Astrocyte (in vitro differentiated cells and primary cell): ENCODE measurements at regions not wholly inside any gene's neighbourhood (a gene's known extent, or its start where the extent isn't known, plus 50 kb on each side); places are given as distances from the start of the nearest gene placed in this dataset.

ENCODE experiments used
- DNase-seq: peaks from one replicate; pipeline ENCODE4 v3.0.0-alpha.2; 2010; ENCODE audit warnings: low read depth
- FAIRE-seq: peaks from 2 replicates; lab custom pipeline; 2011; peaks lifted over from hg19 to GRCh38; lab: Jason Lieb, UNC
- H2AFZ ChIP-seq: 2 replicates; pipeline ENCODE4 v1.6.0; 2012; ENCODE audit warnings: low read depth, low read length, inconsistent platforms
- H3K27ac ChIP-seq: 2 replicates; pipeline ENCODE4 v1.5.1; 2011; ENCODE audit warnings: low read depth, low read length, inconsistent platforms
- H3K27me3 ChIP-seq: 2 replicates; pipeline ENCODE4 v1.6.0; 2011; ENCODE audit warnings: low read length, inconsistent platforms; ENCODE audit not compliant: insufficient read depth
- H3K36me3 ChIP-seq: 2 replicates; pipeline ENCODE4 v1.5.1; 2011; ENCODE audit warnings: low read length, inconsistent platforms; ENCODE audit not compliant: insufficient read depth
- H3K4me1 ChIP-seq: 2 replicates; pipeline ENCODE4 v1.5.1; 2011; ENCODE audit warnings: low read length, inconsistent platforms; ENCODE audit not compliant: insufficient read depth
- H3K4me2 ChIP-seq: 2 replicates; pipeline ENCODE4 v1.6.0; 2012; ENCODE audit warnings: low read length, inconsistent platforms
- H3K4me3 ChIP-seq: 2 replicates; pipeline ENCODE4 v1.5.1; 2011; ENCODE audit warnings: low read depth, mild to moderate bottlenecking, low read length, inconsistent platforms; ENCODE audit not compliant: insufficient read depth
- H3K79me2 ChIP-seq: 2 replicates; pipeline ENCODE4 v1.6.0; 2012; ENCODE audit warnings: mild to moderate bottlenecking, low read length, inconsistent platforms; ENCODE audit not compliant: insufficient read depth
- H3K9ac ChIP-seq: 2 replicates; pipeline ENCODE4 v1.6.0; 2012; ENCODE audit warnings: mild to moderate bottlenecking, low read length, inconsistent platforms
- H3K9me3 ChIP-seq: 2 replicates; pipeline ENCODE4 v1.5.1; 2012; ENCODE audit warnings: low read depth, mild to moderate bottlenecking, low read length, inconsistent platforms; ENCODE audit not compliant: insufficient read depth
- H4K20me1 ChIP-seq: 2 replicates; pipeline ENCODE4 v1.6.0; 2012; ENCODE audit warnings: low read length, inconsistent platforms; ENCODE audit not compliant: insufficient read depth
- H3K27ac Mint-ChIP-seq: one replicate; pipeline ENCODE4 v1.8.0; 2021; ENCODE audit warnings: mild to moderate bottlenecking, mixed read lengths; ENCODE audit not compliant: unreplicated experiment
- H3K27me3 Mint-ChIP-seq: one replicate; pipeline ENCODE4 v1.8.0; 2021; ENCODE audit warnings: low read depth, mixed read lengths; ENCODE audit not compliant: unreplicated experiment
- H3K36me3 Mint-ChIP-seq: one replicate; pipeline ENCODE4 v1.8.0; 2021; ENCODE audit warnings: low read depth, mixed read lengths; ENCODE audit not compliant: unreplicated experiment
- H3K4me1 Mint-ChIP-seq: one replicate; pipeline ENCODE4 v1.8.0; 2021; ENCODE audit warnings: low read depth, mixed read lengths; ENCODE audit not compliant: unreplicated experiment
- H3K4me3 Mint-ChIP-seq: one replicate; pipeline ENCODE4 v1.8.0; 2021; ENCODE audit warnings: mild to moderate bottlenecking, moderate library complexity, mixed read lengths; ENCODE audit not compliant: unreplicated experiment
- H3K9me3 Mint-ChIP-seq: one replicate; pipeline ENCODE4 v1.8.0; 2021; ENCODE audit warnings: mild to moderate bottlenecking, mixed read lengths; ENCODE audit not compliant: unreplicated experiment
- EZH2 ChIP-seq: IDR thresholded peaks from 2 replicates; pipeline ENCODE4 v1.6.1; 2012; ENCODE audit warnings: mild to moderate bottlenecking, low read length, inconsistent platforms; ENCODE audit not compliant: insufficient read depth
- TF ChIP-seq, protein P1 (sequence below): IDR thresholded peaks from 2 replicates; pipeline ENCODE4 v1.5.1; 2011; ENCODE audit warnings: low read depth, mild to moderate bottlenecking, inconsistent platforms, low read length, moderate library complexity; ENCODE audit not compliant: insufficient read depth

- Histone ChIP-seq H3K4me3 (no peak overlapping the region), H3K9me3 (no peaks in the 10 kb centered on the region), H3K79me2 (no peaks in the 10 kb centered on the region), H3K4me2 (no peak overlapping the region), H2AFZ (no peak overlapping the region), H4K20me1 (no peaks in the 10 kb centered on the region), H3K27me3 (no peaks in the 10 kb centered on the region), H3K4me1 (no peaks in the 10 kb centered on the region), H3K27ac (no peak overlapping the region), H3K9ac (no peak overlapping the region), H3K36me3 (no peaks in the 10 kb centered on the region)
- no peak for DNase-seq
- H3K27ac Mint-ChIP-seq, result no peak overlapping the region
- no peak for FAIRE-seq
- H3K4me3 Mint-ChIP-seq, result no peak overlapping the region
- TF ChIP-seq, protein P1, sequence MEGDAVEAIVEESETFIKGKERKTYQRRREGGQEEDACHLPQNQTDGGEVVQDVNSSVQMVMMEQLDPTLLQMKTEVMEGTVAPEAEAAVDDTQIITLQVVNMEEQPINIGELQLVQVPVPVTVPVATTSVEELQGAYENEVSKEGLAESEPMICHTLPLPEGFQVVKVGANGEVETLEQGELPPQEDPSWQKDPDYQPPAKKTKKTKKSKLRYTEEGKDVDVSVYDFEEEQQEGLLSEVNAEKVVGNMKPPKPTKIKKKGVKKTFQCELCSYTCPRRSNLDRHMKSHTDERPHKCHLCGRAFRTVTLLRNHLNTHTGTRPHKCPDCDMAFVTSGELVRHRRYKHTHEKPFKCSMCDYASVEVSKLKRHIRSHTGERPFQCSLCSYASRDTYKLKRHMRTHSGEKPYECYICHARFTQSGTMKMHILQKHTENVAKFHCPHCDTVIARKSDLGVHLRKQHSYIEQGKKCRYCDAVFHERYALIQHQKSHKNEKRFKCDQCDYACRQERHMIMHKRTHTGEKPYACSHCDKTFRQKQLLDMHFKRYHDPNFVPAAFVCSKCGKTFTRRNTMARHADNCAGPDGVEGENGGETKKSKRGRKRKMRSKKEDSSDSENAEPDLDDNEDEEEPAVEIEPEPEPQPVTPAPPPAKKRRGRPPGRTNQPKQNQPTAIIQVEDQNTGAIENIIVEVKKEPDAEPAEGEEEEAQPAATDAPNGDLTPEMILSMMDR, result no peak
- TF ChIP-seq EZH2, result no peak
- no peaks in the 10 kb centered on the region for H3K27me3 Mint-ChIP-seq
- no peaks in the 10 kb centered on the region for H3K36me3 Mint-ChIP-seq
- no peaks in the 10 kb centered on the region for H3K9me3 Mint-ChIP-seq
- H3K4me1 Mint-ChIP-seq, result no peaks in the 10 kb centered on the region
Measured at GRCh38 chr1:80982831-80983230, 817.9 kb upstream of the ADGRL2 start.

DNA sequence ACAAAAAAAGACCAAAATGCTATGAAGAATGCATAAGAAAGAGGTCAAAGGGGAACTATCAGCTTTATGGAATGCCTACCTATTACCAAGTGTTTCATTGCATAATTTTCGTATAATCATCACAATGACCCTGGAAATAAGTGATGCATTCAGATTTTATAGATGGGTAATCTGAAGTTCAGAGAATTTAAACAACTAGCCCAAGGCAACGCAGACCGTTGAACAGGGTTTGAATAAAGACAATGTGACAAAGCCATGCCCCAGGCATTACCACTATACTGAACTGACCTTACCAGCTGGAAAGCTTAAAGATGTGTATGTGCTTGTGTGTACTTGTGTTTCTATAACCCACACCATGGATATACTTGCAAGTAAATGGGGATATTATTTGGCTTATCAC is 827.6 kb upstream of the ADGRL2 start:
- H3K4me3 ChIP-seq, result no peak overlapping the region
- no peaks in the 10 kb centered on the region for H3K36me3 ChIP-seq
- no peaks in the 10 kb centered on the region for H3K36me3 Mint-ChIP-seq
- H3K4me2 ChIP-seq, result no peak overlapping the region
- H3K27ac Mint-ChIP-seq, result no peak overlapping the region
- H3K4me1 ChIP-seq, result no peaks in the 10 kb centered on the region
- H3K4me1 Mint-ChIP-seq, result no peaks in the 10 kb centered on the region
- no peak overlapping the region for H2AFZ ChIP-seq
- no peak for DNase-seq
- no peaks in the 10 kb centered on the region for H3K9me3 ChIP-seq
- no peak overlapping the region for H3K4me3 Mint-ChIP-seq
- no peaks in the 10 kb centered on the region for H3K9me3 Mint-ChIP-seq
- no peaks in the 10 kb centered on the region for H3K27me3 ChIP-seq
- FAIRE-seq, result no peak
- H3K27me3 Mint-ChIP-seq, result no peaks in the 10 kb centered on the region
- H3K9ac ChIP-seq, result no peak overlapping the region
- H4K20me1 ChIP-seq, result no peaks in the 10 kb centered on the region
- H3K79me2 ChIP-seq, result no peaks in the 10 kb centered on the region
- TF ChIP-seq EZH2, result no peak
- TF ChIP-seq, protein P1, result no peak
- no peak overlapping the region for H3K27ac ChIP-seq

DNA sequence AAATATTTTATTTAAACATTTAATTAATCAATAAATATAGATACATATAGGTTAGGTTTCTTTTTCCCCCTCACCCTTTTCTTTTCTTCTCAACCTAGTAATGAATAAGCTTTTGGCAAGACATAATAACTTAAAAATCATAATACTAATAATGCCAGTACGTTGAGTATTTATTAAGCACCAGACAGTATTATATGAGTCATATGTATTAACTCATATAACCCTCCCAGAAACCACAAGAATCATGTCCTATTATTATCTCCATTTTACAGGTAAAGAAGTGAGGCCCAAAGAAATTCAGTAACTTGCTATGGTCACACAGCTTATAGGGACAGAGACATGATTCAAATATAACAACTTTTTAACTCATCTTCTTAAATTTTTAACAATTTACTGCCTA is 834.5 kb upstream of the ADGRL2 start:
- TF ChIP-seq EZH2, result no peak
- TF ChIP-seq, protein P1, result no peak
- H3K27ac Mint-ChIP-seq, result no peak overlapping the region

More for the DNA sequence above, 834.5 kb upstream of the ADGRL2 start:
- no peak overlapping the region for H3K4me3 Mint-ChIP-seq
- H3K27me3 Mint-ChIP-seq, result no peaks in the 10 kb centered on the region
- H3K27me3 ChIP-seq, result no peaks in the 10 kb centered on the region
- H3K9me3 ChIP-seq, result no peaks in the 10 kb centered on the region
- no peak overlapping the region for H2AFZ ChIP-seq
- no peak overlapping the region for H3K4me2 ChIP-seq
- H3K27ac ChIP-seq, result no peak overlapping the region
- no peak for DNase-seq
- no peaks in the 10 kb centered on the region for H4K20me1 ChIP-seq
- no peak overlapping the region for H3K9ac ChIP-seq
- H3K4me1 ChIP-seq, result no peaks in the 10 kb centered on the region
- H3K36me3 ChIP-seq, result no peaks in the 10 kb centered on the region
- no peak for FAIRE-seq
- no peaks in the 10 kb centered on the region for H3K9me3 Mint-ChIP-seq
- H3K36me3 Mint-ChIP-seq, result no peaks in the 10 kb centered on the region
- no peaks in the 10 kb centered on the region for H3K4me1 Mint-ChIP-seq
- H3K4me3 ChIP-seq, result no peak overlapping the region
- no peaks in the 10 kb centered on the region for H3K79me2 ChIP-seq
